HPDE6-E6E7 (cell line): ENCODE measurements at regions not wholly inside any gene's neighbourhood (a gene's known extent, or its start where the extent isn't known, plus 50 kb on each side); places are given as distances from the start of the nearest gene placed in this dataset.
"Not testable (repeated sequence)": the region's sequence is repeated elsewhere in the genome, so short reads cannot be mapped to it uniquely, and the experiment has no call there.

Experiments
- DNase-seq: peaks from one replicate; pipeline ENCODE4 v3.0.0; 2011; ENCODE audit warnings: missing footprints; ENCODE audit errors: extremely low spot score

DNA sequence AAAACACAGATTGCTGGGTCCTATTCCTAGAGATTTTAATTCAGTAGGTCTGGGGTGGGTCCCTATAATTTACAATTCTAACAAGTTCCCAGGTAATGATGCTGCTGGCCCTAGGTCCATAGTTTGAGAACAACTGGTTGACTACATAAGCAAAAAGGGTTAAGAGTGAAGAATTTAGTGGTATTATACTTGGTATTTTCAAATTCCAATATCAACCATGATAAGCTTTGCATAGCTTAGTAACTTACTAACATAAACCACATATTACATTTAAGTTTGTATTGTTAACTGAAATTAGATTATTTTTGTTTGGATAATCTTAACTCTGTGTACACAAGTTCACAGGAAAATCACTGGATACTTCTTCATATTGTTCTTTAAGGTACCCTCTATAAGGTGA lies 862.9 kb upstream of the ACVR2A start:
- DNase-seq = no peak

GRCh38 chr2:146979746-146980145 lies 865.1 kb upstream of the ACVR2A start:
- no peak for DNase-seq

GRCh38 chr2:146978577-146979555 lies 866.0 kb upstream of the ACVR2A start:
- no peak for DNase-seq

- DNase-seq = not testable (repeated sequence)
These were observed 873.8 kb upstream of the ACVR2A start for GRCh38 chr2:146970981-146971380.

- not testable (repeated sequence) for DNase-seq
These were observed 875.1 kb upstream of the ACVR2A start for GRCh38 chr2:146969703-146970102.

DNA sequence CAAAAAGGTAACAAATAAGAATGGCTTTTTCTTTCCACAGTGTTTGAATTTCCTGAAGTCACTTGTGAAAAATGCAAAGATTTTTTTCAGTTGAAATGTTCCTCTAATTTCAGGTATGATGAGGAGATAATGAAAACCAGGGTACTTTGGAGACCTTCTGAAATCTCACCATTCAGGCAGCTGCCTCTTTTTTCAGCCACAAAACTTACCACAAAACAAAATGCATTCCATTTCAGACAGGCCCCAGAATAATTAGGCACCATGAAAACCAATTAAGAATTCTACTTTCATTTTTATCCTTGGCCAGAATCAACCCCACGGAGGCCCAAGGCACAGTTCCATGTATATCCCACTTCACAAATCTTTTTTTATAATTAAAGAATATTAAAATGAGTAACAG lies 880.3 kb upstream of the ACVR2A start:
- DNase-seq = no peak

GRCh38 chr2:146954544-146954943 lies 890.3 kb upstream of the ACVR2A start:
- no peak for DNase-seq

GRCh38 chr2:146952696-146953095 lies 892.1 kb upstream of the ACVR2A start:
- no peak for DNase-seq

DNA sequence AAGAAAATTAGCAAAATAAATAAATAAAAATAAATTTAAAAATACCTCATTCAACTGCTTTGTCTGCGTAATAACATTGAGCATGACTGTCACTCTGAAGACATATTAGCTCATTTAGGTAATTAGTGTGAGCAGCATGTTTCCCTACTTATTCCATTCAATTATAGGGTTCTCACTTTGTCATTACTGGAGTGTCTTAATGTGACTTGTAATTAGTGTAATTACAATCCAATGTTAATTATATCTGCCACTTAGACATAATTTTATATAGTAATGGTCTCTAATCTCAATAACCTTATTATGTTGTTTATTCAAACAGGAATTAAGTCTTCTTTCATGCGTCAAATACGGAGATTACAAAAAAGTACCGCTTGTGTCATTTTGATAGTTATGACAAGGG lies 893.9 kb upstream of the ACVR2A start:
- DNase-seq = no peak

GRCh38 chr2:146950361-146950760 lies 894.5 kb upstream of the ACVR2A start:
- no peak for DNase-seq

DNA sequence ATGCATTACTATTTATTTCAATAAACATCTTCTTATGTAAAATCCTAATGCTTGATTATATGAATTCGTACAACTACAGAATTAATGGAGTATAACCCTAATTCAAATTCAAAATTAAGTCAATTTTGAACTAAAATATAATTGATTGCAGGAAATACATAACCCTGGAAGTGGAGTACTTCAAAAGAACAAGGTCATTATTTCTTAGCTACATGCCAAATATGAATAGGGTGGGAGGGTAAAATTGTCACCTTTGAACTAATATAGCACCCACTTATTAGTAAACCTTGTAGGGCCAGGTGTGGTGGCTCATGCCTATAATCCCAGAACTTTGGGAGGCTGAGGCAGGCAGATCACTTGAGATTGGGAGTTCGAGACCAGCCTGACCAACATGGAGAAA lies 895.4 kb upstream of the ACVR2A start:
- no peak for DNase-seq

- no peak for DNase-seq
These were observed 900.2 kb upstream of the ACVR2A start for GRCh38 chr2:146944601-146945000.

GRCh38 chr2:146939991-146940685 lies 904.7 kb upstream of the ACVR2A start:
- DNase-seq = no peak

GRCh38 chr2:146934921-146935320 lies 909.9 kb upstream of the ACVR2A start:
- no peak for DNase-seq

DNA sequence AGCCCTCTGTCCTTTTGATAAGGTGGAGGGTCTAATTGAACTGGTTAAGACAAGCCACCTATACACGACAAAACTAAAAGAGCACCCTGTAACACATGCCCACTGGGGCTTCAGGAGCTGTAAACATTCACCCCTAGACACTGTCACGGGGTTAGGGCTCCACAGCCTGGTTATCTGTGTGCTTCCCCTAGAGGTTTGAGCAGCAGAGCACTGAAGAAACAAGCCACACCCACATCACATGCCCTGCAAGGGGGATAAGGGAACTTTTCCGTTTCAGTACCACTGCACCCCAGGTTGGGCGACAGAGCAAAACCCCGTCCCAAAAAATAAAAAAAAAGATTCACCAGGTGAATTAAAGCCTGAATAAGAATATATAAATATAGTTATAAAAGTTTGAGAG lies 913.7 kb upstream of the ACVR2A start:
- no peak for DNase-seq

DNA sequence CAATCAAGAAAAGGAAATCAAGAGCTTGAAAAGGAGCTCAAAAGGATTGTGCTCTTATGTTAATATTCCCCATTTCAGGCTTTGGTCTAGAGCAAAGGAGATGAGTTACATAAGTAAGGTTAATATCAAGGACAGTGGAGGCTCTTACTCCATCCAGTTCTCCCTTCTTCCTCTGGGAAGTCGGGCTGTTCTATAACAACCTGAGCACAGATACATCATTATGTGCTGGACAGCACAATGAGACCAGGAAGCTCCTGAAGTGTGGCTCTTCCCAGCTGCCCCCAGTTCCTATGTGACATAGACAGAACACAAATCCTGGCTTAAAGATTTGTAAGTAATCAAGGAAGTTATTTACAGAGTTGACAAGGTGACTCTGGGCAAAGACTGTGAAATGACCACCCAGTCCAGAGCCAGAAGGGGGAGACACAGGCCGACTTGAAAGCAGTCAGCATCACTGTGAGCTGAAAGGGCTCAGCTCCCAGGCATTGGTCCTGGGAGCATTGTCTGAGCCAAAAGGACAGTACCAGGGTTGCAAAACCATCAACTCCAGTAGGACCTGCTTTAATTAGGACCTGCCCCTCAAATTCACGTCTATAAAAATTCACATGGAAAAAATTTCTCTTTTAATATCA lies 917.6 kb upstream of the ACVR2A start:
- DNase-seq = peak; percentile 33

DNA sequence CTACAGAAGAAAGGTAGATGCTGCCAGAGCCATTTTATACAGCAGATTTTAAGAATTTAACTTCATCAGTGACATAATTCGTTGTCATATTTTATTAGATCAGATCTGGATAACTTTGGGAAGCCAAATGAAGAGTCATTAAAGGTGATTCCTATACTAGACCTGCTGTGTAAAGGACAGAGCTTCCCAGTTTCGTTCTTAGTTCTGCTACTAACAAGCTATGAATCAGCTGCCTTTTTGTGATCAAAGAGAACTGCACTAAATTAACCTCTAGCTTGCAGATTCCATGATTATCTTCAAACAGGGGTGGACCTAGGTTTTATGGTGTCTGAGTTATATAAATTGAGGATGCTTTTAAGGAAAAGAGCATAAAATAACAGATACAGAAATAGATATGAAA lies 926.5 kb upstream of the ACVR2A start:
- DNase-seq = no peak

- no peak for DNase-seq
These were observed 927.3 kb upstream of the ACVR2A start for GRCh38 chr2:146917431-146918042.

DNA sequence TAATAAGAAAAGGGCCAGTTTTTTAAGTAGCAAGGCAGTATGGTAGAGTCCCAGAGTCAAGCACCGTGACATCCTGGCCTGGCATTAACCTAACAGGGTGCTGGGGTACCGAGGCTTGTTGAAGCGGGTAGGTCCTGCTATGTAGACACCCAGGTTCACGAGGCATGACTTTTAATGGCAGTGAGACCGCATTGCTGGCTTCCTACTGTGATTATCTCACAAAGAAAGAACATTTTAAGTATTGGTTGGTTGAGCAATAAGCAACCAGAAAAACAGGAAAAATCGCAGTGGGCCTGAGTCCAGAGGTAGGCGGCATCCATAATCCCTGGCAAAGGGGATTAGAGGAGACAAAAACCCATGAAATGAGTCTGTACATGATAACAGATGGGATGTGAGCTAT lies 927.9 kb upstream of the ACVR2A start:
- DNase-seq = no peak

GRCh38 chr2:146913476-146913875 lies 931.4 kb upstream of the ACVR2A start:
- no peak for DNase-seq

GRCh38 chr2:146912536-146912935 lies 932.3 kb upstream of the ACVR2A start:
- no peak for DNase-seq

- no peak for DNase-seq
These were observed 936.1 kb upstream of the ACVR2A start for GRCh38 chr2:146908776-146909175.
